LNCAP (cell line): ENCODE measurements at regions not wholly inside any gene's neighbourhood (a gene's known extent, or its start where the extent isn't known, plus 50 kb on each side); places are given as distances from the start of the nearest gene placed in this dataset.

Experiments
- TF ChIP-seq, protein P1 (sequence below): fragments of 450-650 bp; IDR thresholded peaks from 2 replicates; pipeline ENCODE4 v1.5.1; 2017; ENCODE audit warnings: mild to moderate bottlenecking

GRCh38 chr15:93166675-93167074 lies 77.7 kb upstream of the RGMA start:
- TF ChIP-seq, protein P1, sequence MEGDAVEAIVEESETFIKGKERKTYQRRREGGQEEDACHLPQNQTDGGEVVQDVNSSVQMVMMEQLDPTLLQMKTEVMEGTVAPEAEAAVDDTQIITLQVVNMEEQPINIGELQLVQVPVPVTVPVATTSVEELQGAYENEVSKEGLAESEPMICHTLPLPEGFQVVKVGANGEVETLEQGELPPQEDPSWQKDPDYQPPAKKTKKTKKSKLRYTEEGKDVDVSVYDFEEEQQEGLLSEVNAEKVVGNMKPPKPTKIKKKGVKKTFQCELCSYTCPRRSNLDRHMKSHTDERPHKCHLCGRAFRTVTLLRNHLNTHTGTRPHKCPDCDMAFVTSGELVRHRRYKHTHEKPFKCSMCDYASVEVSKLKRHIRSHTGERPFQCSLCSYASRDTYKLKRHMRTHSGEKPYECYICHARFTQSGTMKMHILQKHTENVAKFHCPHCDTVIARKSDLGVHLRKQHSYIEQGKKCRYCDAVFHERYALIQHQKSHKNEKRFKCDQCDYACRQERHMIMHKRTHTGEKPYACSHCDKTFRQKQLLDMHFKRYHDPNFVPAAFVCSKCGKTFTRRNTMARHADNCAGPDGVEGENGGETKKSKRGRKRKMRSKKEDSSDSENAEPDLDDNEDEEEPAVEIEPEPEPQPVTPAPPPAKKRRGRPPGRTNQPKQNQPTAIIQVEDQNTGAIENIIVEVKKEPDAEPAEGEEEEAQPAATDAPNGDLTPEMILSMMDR, result no peak

DNA sequence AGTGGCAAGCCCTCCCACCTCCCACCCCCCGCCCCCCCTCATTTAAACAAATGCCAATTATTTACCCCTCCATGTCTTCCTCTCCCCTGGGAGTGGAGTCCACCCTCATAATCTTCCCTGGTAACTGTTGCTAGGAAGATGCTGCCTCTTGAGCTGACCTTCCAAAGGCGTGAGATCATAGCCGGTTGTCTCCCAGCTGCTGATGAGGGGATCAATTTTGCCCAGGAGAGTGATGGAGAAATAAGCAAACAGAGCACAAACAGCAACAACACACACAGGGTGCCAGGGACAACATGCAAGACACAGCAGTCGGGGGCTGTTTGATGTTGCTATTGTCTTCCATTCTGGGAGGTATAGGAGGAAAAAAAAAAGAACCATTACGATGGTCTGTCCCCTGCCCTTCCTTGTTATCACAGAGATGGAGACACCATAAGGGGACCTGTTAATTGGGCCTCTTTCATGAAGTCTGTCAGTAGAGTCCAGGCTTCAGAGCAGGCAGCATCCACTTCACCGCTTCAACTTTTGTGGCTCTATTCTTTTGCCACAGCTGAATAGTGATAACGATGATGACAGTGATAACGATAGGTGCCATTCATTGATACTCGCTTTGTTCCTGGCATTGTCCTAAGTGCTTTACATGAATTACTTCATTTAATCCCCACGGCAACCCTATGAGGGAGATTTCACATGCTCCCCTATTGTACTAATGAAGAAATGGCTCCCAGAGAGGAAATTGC lies 76.9 kb upstream of the RGMA start:
- TF ChIP-seq, protein P1, result no peak

GRCh38 chr15:93164409-93164808 lies 75.4 kb upstream of the RGMA start:
- TF ChIP-seq, protein P1, result no peak

DNA sequence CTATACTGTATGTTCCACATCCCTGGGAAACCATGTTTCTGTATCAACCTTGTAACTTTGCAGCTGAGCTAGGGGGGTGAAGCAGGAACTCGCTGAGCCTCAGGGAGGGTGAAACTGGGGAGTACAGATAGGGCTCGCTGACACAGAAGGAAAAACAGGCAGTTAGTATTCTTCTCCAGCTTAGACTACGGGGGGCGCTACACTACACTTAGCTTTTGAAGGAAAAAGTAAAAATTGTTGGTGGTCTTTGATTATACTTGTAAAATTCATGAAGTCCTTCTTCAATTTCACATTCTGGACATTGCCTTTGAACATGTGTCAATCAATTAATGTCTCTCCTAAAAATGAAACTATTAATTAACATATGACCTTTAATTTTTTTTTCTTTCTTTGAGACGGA lies 73.5 kb upstream of the RGMA start:
- TF ChIP-seq, protein P1, result no peak

DNA sequence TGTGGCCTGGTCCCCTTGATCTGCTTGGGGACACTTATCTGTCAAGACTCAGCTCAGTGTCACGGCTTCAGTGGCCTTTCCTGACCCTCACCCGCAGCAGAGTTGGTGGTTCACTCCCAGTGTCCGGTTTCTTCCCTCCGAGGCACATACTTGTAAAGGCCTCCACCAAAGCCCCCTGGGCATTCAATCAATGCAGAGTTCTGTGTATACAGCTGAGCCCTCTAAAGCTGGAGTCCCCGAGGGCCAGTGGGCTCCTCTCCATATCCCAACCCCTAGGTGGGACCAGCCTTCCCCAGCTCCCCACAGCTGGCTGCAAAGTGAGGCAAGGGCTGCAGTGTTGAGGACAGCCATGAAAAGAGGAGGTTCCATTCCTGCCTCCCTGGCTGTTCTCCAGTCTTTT lies 70.9 kb upstream of the RGMA start:
- TF ChIP-seq, protein P1, result no peak

DNA sequence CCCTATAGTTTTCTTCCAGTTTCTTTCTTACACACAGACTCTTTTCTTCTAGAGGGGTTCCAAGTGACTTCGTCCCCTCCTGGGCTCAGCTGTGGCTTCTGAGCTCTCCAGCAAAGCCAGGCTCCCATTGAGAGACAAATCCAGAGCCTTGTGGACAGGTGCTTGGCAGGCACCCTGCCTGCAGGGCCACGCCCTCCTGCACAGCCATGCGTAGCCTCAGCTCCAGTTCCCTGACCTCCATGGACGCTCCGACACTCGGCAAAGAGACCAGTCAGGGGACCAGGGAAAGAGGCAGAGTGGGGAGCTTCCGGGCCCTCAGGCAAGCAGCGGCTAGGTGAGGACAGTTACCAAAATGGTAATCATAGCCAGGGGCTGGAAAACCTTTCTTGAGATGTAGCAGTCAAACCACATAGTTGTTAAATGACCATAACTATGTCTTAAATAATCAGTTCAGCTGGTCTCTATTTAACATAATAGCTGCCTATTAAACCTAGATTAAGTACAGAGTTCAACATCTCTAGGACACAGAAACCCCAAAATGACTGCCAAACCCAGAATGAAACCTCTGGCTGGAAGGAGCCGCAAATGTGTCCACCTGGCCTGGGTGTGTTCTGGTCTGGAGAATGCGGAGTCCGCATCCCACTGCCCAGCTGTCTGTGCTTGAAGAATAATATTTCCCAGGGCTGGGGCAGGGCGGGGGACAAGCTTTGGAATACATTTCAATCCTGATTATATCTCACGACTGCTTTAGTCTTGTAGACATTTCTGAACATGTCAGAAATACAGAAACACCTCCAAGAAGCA lies 69.3 kb upstream of the RGMA start:
- TF ChIP-seq, protein P1, result no peak

DNA sequence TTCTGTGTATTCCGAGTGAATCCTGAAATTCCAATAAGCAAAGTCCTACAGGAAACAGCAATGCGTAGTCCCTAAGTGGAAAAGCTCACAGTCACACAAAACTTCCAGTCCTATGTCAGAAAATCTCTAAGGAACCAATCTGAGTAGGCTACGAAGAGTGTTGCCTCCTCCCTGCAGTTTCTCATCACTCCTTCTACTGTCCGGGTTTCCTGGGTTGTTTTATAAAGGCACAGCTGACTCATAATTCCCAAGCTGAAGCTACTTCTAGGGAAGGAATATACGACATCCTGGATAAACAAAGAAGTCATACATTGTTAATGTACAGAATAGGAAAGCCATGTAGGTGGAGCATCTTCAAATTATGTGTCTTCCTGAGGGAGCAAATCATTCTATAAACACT lies 65.7 kb upstream of the RGMA start:
- TF ChIP-seq, protein P1, result no peak
